ENCODE measurements at regions not wholly inside any gene's neighbourhood (a gene's known extent, or its start where the extent isn't known, plus 50 kb on each side); places are given as distances from the start of the nearest gene placed in this dataset.
A peak's percentile ranks its signal among the peaks of the same experiment; 100 is the strongest.
"Not testable (repeated sequence)": the region's sequence is repeated elsewhere in the genome, so short reads cannot be mapped to it uniquely, and the experiment has no call there.

DNA sequence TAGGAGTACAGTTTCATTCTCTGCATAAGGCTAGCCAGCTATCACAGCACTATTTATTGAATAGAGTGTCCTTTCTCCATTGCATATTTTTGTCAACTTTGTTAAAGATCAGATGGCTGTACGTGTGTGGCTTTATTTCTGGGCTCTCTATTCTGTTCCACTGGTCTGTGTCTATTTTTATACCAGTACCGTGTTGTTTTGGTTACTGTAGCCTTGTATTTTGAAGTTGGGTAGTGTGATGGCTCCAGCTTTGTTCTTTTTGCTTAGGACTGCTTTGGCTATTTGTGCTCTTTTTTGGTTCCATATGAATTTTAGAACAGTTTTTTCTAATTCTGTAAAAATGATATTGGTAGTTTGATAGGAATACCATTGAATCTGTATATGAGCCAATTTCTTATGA lies 182.1 kb upstream of the DIAPH2 start:
- Mint-ChIP-seq H3K4me1 (no peaks in the 10 kb centered on the region), H3K4me3 (no peak overlapping the region), H3K36me3 (no peaks in the 10 kb centered on the region), H3K27ac (no peak overlapping the region), H3K9me3 (peaks cover 6% of the 10 kb centered on the region), H3K27me3 (ENCODE audit: low read depth) (no peaks in the 10 kb centered on the region)
- no peak for DNase-seq (ENCODE audit: low spot score in 2 of 2, unreplicated experiment in 2 of 2)
- TF ChIP-seq, protein P1, sequence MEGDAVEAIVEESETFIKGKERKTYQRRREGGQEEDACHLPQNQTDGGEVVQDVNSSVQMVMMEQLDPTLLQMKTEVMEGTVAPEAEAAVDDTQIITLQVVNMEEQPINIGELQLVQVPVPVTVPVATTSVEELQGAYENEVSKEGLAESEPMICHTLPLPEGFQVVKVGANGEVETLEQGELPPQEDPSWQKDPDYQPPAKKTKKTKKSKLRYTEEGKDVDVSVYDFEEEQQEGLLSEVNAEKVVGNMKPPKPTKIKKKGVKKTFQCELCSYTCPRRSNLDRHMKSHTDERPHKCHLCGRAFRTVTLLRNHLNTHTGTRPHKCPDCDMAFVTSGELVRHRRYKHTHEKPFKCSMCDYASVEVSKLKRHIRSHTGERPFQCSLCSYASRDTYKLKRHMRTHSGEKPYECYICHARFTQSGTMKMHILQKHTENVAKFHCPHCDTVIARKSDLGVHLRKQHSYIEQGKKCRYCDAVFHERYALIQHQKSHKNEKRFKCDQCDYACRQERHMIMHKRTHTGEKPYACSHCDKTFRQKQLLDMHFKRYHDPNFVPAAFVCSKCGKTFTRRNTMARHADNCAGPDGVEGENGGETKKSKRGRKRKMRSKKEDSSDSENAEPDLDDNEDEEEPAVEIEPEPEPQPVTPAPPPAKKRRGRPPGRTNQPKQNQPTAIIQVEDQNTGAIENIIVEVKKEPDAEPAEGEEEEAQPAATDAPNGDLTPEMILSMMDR (IDR thresholded peaks at IDR 0.05; ENCODE audit: unreplicated experiment): no peak

DNA sequence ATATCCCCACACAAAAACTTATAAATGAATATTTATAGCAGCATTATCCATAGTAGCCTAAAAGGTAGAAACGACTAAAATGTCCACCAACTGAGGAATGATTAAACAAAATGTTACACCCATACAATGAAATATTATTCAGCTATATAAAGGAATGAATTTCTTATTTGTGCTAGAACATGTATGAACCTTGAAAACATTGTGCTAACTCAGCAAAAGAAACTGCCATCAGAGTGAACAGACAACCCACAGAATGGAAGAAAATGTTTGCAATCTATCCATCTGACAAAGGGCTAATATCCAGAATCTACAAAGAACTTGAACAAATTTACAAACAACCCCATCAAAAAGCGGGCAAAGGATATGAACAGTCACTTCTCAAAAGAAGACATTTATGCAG lies 155.3 kb upstream of the DIAPH2 start:
- H3K27me3 Mint-ChIP-seq (ENCODE audit: low read depth); H3K27ac Mint-ChIP-seq; H3K36me3 Mint-ChIP-seq; H3K4me3 Mint-ChIP-seq; H3K4me1 Mint-ChIP-seq; H3K9me3 Mint-ChIP-seq; DNase-seq (ENCODE audit: low spot score in 2 of 2, unreplicated experiment in 2 of 2): not testable (repeated sequence)

DNA sequence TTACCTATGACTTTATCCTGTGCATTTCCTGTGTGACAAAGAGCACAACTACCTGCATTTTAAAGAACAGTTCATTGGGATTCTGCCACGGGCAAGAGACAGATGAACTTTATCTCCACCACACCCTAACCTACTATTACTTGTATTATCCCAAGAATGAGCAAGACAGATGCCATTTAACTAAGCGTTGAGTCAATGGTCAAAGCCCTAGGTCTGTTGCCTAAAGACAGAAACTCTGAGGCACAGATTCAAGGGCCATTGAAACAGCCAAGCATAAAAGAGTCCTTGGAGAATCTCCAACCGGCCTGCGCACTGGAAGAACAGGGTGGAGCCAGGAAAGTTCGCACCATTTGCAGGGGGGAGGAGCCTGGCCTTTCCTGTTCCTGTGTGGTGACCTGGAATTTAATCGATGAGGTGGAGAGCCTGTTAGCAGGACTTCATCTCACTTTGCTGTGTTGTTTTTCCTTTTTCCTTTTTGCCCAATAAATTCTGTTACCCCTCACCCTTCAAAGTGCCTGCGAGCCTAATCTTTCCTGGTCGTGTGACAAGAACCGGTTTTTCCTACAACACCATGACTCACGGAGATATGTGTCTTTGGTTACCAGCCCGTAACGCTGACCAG lies 146.4 kb upstream of the DIAPH2 start:
- DNase-seq (ENCODE audit: low spot score in 2 of 2, unreplicated experiment in 2 of 2): no peak
- peaks cover 5% of the 10 kb centered on the region for H3K9me3 Mint-ChIP-seq
- peak overlapping the region; percentile 43 for H3K27ac Mint-ChIP-seq
- H3K36me3 Mint-ChIP-seq: no peaks in the 10 kb centered on the region
- H3K4me1 Mint-ChIP-seq: peaks cover 13% of the 10 kb centered on the region
- TF ChIP-seq, protein P1 (IDR thresholded peaks at IDR 0.05; ENCODE audit: unreplicated experiment): no peak
- H3K27me3 Mint-ChIP-seq (ENCODE audit: low read depth): no peaks in the 10 kb centered on the region
- no peak overlapping the region for H3K4me3 Mint-ChIP-seq

DNA sequence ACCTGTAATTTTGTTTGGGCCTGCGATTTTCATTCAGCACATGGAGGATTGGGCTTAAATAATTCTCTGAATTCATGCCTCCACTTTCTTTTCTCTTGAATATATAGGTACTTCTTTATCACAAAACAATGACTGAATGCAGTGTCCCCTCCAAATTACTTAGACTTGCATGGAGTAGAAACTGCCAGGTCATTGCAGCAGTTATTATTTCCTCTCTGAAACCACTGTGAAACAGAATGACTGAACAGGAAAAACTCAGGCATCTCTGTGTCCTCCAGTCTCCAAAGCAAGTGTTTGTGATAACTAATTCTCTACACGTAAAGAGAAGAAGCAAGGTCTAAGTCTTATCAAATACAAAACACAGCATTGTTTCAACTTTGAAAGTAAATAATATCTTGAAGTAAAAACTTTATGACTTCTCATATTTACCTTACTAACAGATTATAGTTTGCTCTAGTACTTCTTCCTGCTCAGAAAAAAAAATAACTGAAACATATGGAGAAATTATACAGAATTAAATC lies 144.5 kb upstream of the DIAPH2 start:
- H3K27me3 Mint-ChIP-seq (ENCODE audit: low read depth): no peaks in the 10 kb centered on the region
- DNase-seq (ENCODE audit: low spot score in 2 of 2, unreplicated experiment in 2 of 2): no peak
- H3K9me3 Mint-ChIP-seq: no peaks in the 10 kb centered on the region
- peaks cover 13% of the 10 kb centered on the region for H3K4me1 Mint-ChIP-seq
- no peak overlapping the region for H3K27ac Mint-ChIP-seq
- no peak overlapping the region for H3K4me3 Mint-ChIP-seq
- TF ChIP-seq, protein P1 (IDR thresholded peaks at IDR 0.05; ENCODE audit: unreplicated experiment): no peak
- no peaks in the 10 kb centered on the region for H3K36me3 Mint-ChIP-seq

DNA sequence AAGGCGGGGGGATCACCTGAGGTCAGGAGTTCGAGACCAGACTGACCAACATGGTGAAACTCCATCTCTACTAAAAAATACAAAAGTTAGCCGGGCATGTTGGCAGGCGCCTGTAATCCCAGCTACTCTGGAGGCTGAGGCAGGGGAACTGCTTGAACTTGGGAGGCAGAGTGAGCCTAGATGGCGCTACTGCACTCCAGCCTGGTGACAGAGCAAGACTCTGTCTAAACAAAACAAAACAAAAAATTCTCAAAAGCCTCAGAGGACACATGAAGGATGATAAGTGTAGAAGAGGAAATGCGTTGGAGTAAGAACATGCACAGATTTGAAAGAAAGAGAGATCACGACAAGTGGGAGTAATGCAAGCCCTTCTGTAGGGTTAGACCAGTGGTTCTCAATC lies 138.4 kb upstream of the DIAPH2 start:
- not testable (repeated sequence) for H3K27ac Mint-ChIP-seq; H3K36me3 Mint-ChIP-seq; H3K4me1 Mint-ChIP-seq; DNase-seq (ENCODE audit: low spot score in 2 of 2, unreplicated experiment in 2 of 2); H3K9me3 Mint-ChIP-seq; H3K4me3 Mint-ChIP-seq; H3K27me3 Mint-ChIP-seq (ENCODE audit: low read depth)

DNA sequence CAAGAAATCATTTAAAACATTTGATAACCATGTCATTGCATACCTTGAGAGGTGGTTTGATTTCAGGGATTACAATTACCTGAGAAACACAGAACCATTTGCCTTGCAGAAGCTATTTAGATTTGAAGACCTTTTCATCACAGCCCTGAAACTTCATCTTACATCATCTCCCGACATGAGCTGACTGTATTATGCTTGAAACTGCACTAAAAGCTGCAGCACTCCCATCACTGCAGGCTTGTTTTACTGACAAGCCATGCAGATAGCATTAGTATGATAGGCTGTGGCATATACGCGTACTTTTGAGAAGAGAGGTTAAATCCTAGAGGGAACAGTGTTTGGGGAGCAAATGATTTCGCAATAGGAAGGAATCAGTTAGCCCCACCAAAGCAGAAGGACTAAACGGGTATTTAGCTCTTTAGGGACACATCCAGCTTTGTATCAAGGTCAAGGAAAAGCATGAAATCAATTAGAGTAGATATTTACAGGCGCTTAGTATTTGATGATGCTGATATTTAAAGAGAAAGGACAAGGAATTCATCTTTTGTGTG lies 133.2 kb upstream of the DIAPH2 start:
- DNase-seq (ENCODE audit: low spot score in 2 of 2, unreplicated experiment in 2 of 2): no peak
- peaks cover 6% of the 10 kb centered on the region for H3K4me1 Mint-ChIP-seq
- H3K27ac Mint-ChIP-seq: no peak overlapping the region
- H3K9me3 Mint-ChIP-seq: no peaks in the 10 kb centered on the region
- TF ChIP-seq, protein P1 (IDR thresholded peaks at IDR 0.05; ENCODE audit: unreplicated experiment): no peak
- H3K27me3 Mint-ChIP-seq (ENCODE audit: low read depth): no peaks in the 10 kb centered on the region
- H3K4me3 Mint-ChIP-seq: no peak overlapping the region
- H3K36me3 Mint-ChIP-seq: no peaks in the 10 kb centered on the region

All from mesothelial cell of epicardium (in vitro differentiated cells).